Upper lobe of right lung (tissue), 1 donor: ENCODE measurements at regions not wholly inside any gene's neighbourhood (a gene's known extent, or its start where the extent isn't known, plus 50 kb on each side); places are given as distances from the start of the nearest gene placed in this dataset.
"Not testable (repeated sequence)": the region's sequence is repeated elsewhere in the genome, so short reads cannot be mapped to it uniquely, and the experiment has no call there.

Source experiments
- ATAC-seq: fragments of 200-7000 bp; cut with Tn5 transposase; one replicate; pipeline ENCODE4 v1.9.1; 2020; ENCODE audit warnings: mild to moderate bottlenecking, moderate library complexity
- DNase-seq: peaks from one replicate; pipeline ENCODE4 v3.0.0-alpha.2; 2020
- H3K27ac ChIP-seq: fragments of 200-600 bp; one replicate; pipeline ENCODE4 v1.8.0; 2022
- H3K27me3 ChIP-seq: fragments of 200-600 bp; one replicate; pipeline ENCODE4 v1.8.0; 2022; ENCODE audit warnings: mild to moderate bottlenecking
- H3K36me3 ChIP-seq: fragments of 200-600 bp; one replicate; pipeline ENCODE4 v1.8.0; 2022
- H3K4me1 ChIP-seq: fragments of 200-600 bp; one replicate; pipeline ENCODE4 v1.8.0; 2022
- H3K4me3 ChIP-seq: fragments of 200-600 bp; one replicate; pipeline ENCODE4 v1.8.0; 2022; ENCODE audit warnings: mild to moderate bottlenecking
- H3K9me3 ChIP-seq: fragments of 200-600 bp; one replicate; pipeline ENCODE4 v1.8.0; 2022
- CTCF ChIP-seq: fragments of 200-600 bp; IDR thresholded peaks from one replicate; pipeline ENCODE4 v1.8.0; 2022; ENCODE audit warnings: antibody characterized with exemption
- intact Hi-C: fragments of 100-400 bp; cut with DNase I; formaldehyde crosslinking; loops from one replicate; pipeline ENCODE4 v1.11.0; 2022
- donor health status: DM: no; HTN: yes; CAD: no; lungs with severe emphysema.

GRCh38 chr5:32916648-32917047 lies 205.5 kb downstream of the NPR3 start:
- Histone ChIP-seq H3K27ac (no peak overlapping the region), H3K9me3 (no peaks in the 10 kb centered on the region), H3K4me1 (no peaks in the 10 kb centered on the region), H3K36me3 (no peaks in the 10 kb centered on the region), H3K4me3 (no peak overlapping the region), H3K27me3 (no peaks in the 10 kb centered on the region)
- peak; percentile 46 for TF ChIP-seq CTCF
- no peak for DNase-seq
- intact Hi-C loops, result no loop called here
- ATAC-seq, result peak; percentile 70

- Histone ChIP-seq H3K36me3 (no peaks in the 10 kb centered on the region), H3K4me3 (no peak overlapping the region), H3K4me1 (no peaks in the 10 kb centered on the region), H3K27ac (no peak overlapping the region), H3K27me3 (no peaks in the 10 kb centered on the region), H3K9me3 (no peaks in the 10 kb centered on the region)
- no peak for TF ChIP-seq CTCF
- ATAC-seq (no peak), DNase-seq (no peak)
- intact Hi-C loops, result no loop called here
These were observed 217.6 kb downstream of the NPR3 start for GRCh38 chr5:32928761-32929160.

- DNase-seq, ATAC-seq, H3K4me1 ChIP-seq, H3K9me3 ChIP-seq, H3K27me3 ChIP-seq, H3K36me3 ChIP-seq, H3K27ac ChIP-seq, H3K4me3 ChIP-seq, intact Hi-C loops: not testable (repeated sequence)
These were observed 220.3 kb downstream of the NPR3 start for GRCh38 chr5:32931438-32931837.

- H3K9me3 ChIP-seq, result no peaks in the 10 kb centered on the region
- no peak for ATAC-seq
- H3K27ac ChIP-seq, result no peak overlapping the region
- intact Hi-C loops, result no loop called here
- no peaks in the 10 kb centered on the region for H3K36me3 ChIP-seq
- H3K4me1 ChIP-seq, result no peaks in the 10 kb centered on the region
- H3K27me3 ChIP-seq, result no peaks in the 10 kb centered on the region
- no peak overlapping the region for H3K4me3 ChIP-seq
- DNase-seq, result no peak
- TF ChIP-seq CTCF, result no peak
These were observed 221.3 kb downstream of the NPR3 start for GRCh38 chr5:32932241-32932935.

GRCh38 chr5:32933692-32934091 lies 222.6 kb downstream of the NPR3 start:
- Histone ChIP-seq H3K9me3 (no peaks in the 10 kb centered on the region), H3K27ac (no peak overlapping the region), H3K36me3 (no peaks in the 10 kb centered on the region), H3K4me1 (no peaks in the 10 kb centered on the region), H3K4me3 (no peak overlapping the region), H3K27me3 (no peaks in the 10 kb centered on the region)
- ATAC-seq, result no peak
- intact Hi-C loops, result no loop called here
- no peak for TF ChIP-seq CTCF
- DNase-seq, result no peak

GRCh38 chr5:32934529-32934928 lies 223.4 kb downstream of the NPR3 start:
- H3K36me3 ChIP-seq, result no peaks in the 10 kb centered on the region
- H3K27me3 ChIP-seq, result no peaks in the 10 kb centered on the region
- intact Hi-C loops, result no loop called here
- H3K9me3 ChIP-seq, result no peaks in the 10 kb centered on the region
- ATAC-seq (no peak), DNase-seq (no peak)
- TF ChIP-seq CTCF, result no peak
- H3K27ac ChIP-seq, result no peak overlapping the region
- H3K4me3 ChIP-seq, result no peak overlapping the region
- no peaks in the 10 kb centered on the region for H3K4me1 ChIP-seq
